GM23338 (cell line): ENCODE measurements at regions not wholly inside any gene's neighbourhood (a gene's known extent, or its start where the extent isn't known, plus 50 kb on each side); places are given as distances from the start of the nearest gene placed in this dataset.

Experiments used
- CREB1 ChIP-seq: fragments of 250-450 bp; sonication (Bioruptor Pico); IDR thresholded peaks from 2 replicates; pipeline ENCODE4 v1.5.0; 2020; ENCODE audit warnings: low read depth, mild to moderate bottlenecking, moderate library complexity
- EZH2 ChIP-seq: fragments of 200-600 bp; sonication (generic); IDR thresholded peaks from one replicate; pipeline ENCODE4 v1.8.0; 2017; ENCODE audit warnings: antibody characterized with exemption, mild to moderate bottlenecking, low read depth; ENCODE audit not compliant: unreplicated experiment
- EZH2phosphoT487 ChIP-seq: fragments of 200-600 bp; sonication (generic); IDR thresholded peaks from one replicate; pipeline ENCODE4 v1.8.1; 2018; ENCODE audit warnings: antibody characterized with exemption; ENCODE audit not compliant: unreplicated experiment
- JUNB ChIP-seq: IDR thresholded peaks from one replicate; pipeline ENCODE4 v1.6.1; 2016; ENCODE audit warnings: antibody characterized with exemption; ENCODE audit not compliant: unreplicated experiment
- NANOG ChIP-seq: IDR thresholded peaks from 2 replicates; pipeline ENCODE4 v1.6.1; 2016; ENCODE audit warnings: antibody characterized with exemption, borderline replicate concordance
- POLR2AphosphoS5 ChIP-seq: IDR thresholded peaks from 2 replicates; pipeline ENCODE4 v1.6.1; 2016; ENCODE audit warnings: antibody characterized with exemption, low read depth
- STAT1 ChIP-seq: IDR thresholded peaks from one replicate; pipeline ENCODE4 v1.6.1; 2016; ENCODE audit warnings: antibody characterized with exemption; ENCODE audit not compliant: unreplicated experiment
- ZNF331 ChIP-seq: fragments of 250-450 bp; sonication (Bioruptor Pico); IDR thresholded peaks from 2 replicates; pipeline ENCODE4 v1.5.0; 2020; ENCODE audit warnings: low read depth, mild to moderate bottlenecking, moderate library complexity
- TF ChIP-seq, protein P1 (sequence below): IDR thresholded peaks from one replicate; pipeline ENCODE4 v1.6.1; 2018; ENCODE audit warnings: antibody characterized with exemption; ENCODE audit not compliant: unreplicated experiment
- TF ChIP-seq, protein P2 (sequence below), 2 experiments: fragments of 200-600 bp in 1 of 2; sonication (generic) in 1 of 2; conservative IDR thresholded peaks; 2 replicates each; pipeline versions ENCODE4 v1.5.1 to v1.6.1; 2016 to 2017; ENCODE audit warnings: antibody characterized with exemption in 2 of 2, low read depth in 2 of 2, mild to moderate bottlenecking in 2 of 2, moderate library complexity in 1 of 2
- TF ChIP-seq, protein P3 (sequence below): fragments of 250-450 bp; sonication (Bioruptor Pico); IDR thresholded peaks from 2 replicates; pipeline ENCODE4 v1.5.0; 2020; ENCODE audit warnings: mild to moderate bottlenecking, moderate library complexity
- TF ChIP-seq, protein P4 (sequence below): IDR thresholded peaks from 2 replicates; pipeline ENCODE4 v1.6.1; 2016; ENCODE audit warnings: antibody characterized with exemption

DNA sequence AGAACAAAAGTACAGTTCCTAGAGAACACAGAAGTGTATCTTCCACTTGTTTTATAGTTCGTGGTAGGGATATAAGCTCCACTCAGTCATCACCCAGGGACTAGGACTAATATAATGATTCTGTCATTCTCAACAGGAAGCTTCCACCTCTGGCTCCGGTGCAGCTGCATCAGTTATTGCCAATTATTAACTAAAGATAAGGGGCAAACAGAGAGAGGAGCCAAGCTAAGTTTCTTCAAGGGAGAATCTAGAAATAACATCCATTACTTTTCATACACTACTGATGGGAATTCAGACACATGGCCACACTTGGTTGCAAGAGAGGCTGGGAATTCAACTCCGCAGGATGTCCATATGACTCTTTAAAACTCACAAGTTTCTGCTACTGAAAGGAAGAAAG is 917.9 kb downstream of the OLFM4 start:
- TF ChIP-seq, protein P1, sequence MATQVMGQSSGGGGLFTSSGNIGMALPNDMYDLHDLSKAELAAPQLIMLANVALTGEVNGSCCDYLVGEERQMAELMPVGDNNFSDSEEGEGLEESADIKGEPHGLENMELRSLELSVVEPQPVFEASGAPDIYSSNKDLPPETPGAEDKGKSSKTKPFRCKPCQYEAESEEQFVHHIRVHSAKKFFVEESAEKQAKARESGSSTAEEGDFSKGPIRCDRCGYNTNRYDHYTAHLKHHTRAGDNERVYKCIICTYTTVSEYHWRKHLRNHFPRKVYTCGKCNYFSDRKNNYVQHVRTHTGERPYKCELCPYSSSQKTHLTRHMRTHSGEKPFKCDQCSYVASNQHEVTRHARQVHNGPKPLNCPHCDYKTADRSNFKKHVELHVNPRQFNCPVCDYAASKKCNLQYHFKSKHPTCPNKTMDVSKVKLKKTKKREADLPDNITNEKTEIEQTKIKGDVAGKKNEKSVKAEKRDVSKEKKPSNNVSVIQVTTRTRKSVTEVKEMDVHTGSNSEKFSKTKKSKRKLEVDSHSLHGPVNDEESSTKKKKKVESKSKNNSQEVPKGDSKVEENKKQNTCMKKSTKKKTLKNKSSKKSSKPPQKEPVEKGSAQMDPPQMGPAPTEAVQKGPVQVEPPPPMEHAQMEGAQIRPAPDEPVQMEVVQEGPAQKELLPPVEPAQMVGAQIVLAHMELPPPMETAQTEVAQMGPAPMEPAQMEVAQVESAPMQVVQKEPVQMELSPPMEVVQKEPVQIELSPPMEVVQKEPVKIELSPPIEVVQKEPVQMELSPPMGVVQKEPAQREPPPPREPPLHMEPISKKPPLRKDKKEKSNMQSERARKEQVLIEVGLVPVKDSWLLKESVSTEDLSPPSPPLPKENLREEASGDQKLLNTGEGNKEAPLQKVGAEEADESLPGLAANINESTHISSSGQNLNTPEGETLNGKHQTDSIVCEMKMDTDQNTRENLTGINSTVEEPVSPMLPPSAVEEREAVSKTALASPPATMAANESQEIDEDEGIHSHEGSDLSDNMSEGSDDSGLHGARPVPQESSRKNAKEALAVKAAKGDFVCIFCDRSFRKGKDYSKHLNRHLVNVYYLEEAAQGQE = no peak
- TF ChIP-seq EZH2 (no peak), EZH2phosphoT487 (no peak), NANOG (no peak), POLR2AphosphoS5 (no peak), ZNF331 (CRISPR knock-in tag) (no peak), JUNB (no peak), CREB1 (no peak), STAT1 (no peak)
- TF ChIP-seq, protein P2, sequence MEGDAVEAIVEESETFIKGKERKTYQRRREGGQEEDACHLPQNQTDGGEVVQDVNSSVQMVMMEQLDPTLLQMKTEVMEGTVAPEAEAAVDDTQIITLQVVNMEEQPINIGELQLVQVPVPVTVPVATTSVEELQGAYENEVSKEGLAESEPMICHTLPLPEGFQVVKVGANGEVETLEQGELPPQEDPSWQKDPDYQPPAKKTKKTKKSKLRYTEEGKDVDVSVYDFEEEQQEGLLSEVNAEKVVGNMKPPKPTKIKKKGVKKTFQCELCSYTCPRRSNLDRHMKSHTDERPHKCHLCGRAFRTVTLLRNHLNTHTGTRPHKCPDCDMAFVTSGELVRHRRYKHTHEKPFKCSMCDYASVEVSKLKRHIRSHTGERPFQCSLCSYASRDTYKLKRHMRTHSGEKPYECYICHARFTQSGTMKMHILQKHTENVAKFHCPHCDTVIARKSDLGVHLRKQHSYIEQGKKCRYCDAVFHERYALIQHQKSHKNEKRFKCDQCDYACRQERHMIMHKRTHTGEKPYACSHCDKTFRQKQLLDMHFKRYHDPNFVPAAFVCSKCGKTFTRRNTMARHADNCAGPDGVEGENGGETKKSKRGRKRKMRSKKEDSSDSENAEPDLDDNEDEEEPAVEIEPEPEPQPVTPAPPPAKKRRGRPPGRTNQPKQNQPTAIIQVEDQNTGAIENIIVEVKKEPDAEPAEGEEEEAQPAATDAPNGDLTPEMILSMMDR (conservative IDR thresholded peaks at IDR 0.05; ENCODE audit: low read depth in 2 of 2) = no peak
- TF ChIP-seq, protein P3, sequence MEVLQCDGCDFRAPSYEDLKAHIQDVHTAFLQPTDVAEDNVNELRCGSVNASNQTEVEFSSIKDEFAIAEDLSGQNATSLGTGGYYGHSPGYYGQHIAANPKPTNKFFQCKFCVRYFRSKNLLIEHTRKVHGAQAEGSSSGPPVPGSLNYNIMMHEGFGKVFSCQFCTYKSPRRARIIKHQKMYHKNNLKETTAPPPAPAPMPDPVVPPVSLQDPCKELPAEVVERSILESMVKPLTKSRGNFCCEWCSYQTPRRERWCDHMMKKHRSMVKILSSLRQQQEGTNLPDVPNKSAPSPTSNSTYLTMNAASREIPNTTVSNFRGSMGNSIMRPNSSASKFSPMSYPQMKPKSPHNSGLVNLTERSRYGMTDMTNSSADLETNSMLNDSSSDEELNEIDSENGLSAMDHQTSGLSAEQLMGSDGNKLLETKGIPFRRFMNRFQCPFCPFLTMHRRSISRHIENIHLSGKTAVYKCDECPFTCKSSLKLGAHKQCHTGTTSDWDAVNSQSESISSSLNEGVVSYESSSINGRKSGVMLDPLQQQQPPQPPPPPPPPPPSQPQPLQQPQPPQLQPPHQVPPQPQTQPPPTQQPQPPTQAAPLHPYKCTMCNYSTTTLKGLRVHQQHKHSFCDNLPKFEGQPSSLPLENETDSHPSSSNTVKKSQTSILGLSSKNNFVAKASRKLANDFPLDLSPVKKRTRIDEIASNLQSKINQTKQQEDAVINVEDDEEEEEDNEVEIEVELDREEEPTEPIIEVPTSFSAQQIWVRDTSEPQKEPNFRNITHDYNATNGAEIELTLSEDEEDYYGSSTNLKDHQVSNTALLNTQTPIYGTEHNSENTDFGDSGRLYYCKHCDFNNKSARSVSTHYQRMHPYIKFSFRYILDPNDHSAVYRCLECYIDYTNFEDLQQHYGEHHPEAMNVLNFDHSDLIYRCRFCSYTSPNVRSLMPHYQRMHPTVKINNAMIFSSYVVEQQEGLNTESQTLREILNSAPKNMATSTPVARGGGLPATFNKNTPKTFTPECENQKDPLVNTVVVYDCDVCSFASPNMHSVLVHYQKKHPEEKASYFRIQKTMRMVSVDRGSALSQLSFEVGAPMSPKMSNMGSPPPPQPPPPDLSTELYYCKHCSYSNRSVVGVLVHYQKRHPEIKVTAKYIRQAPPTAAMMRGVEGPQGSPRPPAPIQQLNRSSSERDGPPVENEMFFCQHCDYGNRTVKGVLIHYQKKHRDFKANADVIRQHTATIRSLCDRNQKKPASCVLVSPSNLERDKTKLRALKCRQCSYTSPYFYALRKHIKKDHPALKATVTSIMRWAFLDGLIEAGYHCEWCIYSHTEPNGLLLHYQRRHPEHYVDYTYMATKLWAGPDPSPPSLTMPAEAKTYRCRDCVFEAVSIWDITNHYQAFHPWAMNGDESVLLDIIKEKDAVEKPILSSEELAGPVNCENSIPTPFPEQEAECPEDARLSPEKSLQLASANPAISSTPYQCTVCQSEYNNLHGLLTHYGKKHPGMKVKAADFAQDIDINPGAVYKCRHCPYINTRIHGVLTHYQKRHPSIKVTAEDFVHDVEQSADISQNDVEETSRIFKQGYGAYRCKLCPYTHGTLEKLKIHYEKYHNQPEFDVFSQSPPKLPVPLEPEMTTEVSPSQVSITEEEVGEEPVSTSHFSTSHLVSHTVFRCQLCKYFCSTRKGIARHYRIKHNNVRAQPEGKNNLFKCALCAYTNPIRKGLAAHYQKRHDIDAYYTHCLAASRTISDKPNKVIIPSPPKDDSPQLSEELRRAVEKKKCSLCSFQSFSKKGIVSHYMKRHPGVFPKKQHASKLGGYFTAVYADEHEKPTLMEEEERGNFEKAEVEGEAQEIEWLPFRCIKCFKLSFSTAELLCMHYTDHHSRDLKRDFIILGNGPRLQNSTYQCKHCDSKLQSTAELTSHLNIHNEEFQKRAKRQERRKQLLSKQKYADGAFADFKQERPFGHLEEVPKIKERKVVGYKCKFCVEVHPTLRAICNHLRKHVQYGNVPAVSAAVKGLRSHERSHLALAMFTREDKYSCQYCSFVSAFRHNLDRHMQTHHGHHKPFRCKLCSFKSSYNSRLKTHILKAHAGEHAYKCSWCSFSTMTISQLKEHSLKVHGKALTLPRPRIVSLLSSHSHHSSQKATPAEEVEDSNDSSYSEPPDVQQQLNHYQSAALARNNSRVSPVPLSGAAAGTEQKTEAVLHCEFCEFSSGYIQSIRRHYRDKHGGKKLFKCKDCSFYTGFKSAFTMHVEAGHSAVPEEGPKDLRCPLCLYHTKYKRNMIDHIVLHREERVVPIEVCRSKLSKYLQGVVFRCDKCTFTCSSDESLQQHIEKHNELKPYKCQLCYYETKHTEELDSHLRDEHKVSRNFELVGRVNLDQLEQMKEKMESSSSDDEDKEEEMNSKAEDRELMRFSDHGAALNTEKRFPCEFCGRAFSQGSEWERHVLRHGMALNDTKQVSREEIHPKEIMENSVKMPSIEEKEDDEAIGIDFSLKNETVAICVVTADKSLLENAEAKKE (CRISPR knock-in tag) = no peak
- TF ChIP-seq, protein P4, sequence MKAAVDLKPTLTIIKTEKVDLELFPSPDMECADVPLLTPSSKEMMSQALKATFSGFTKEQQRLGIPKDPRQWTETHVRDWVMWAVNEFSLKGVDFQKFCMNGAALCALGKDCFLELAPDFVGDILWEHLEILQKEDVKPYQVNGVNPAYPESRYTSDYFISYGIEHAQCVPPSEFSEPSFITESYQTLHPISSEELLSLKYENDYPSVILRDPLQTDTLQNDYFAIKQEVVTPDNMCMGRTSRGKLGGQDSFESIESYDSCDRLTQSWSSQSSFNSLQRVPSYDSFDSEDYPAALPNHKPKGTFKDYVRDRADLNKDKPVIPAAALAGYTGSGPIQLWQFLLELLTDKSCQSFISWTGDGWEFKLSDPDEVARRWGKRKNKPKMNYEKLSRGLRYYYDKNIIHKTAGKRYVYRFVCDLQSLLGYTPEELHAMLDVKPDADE = no peak
